GM03348 (cell line): ENCODE measurements at regions not wholly inside any gene's neighbourhood (a gene's known extent, or its start where the extent isn't known, plus 50 kb on each side); places are given as distances from the start of the nearest gene placed in this dataset.

ENCODE experiments used
- DNase-seq: peaks from one replicate; pipeline ENCODE4 v3.0.0; 2012; ENCODE audit warnings: low spot score

GRCh38 chrX:109931677-109932076, 71.2 kb upstream of the TMEM164 start:
- no peak for DNase-seq

GRCh38 chrX:109934434-109934833, 68.5 kb upstream of the TMEM164 start:
- no peak for DNase-seq

GRCh38 chrX:109934935-109935334, 68.0 kb upstream of the TMEM164 start:
- DNase-seq = no peak

- DNase-seq = no peak
These were observed 66.8 kb upstream of the TMEM164 start for GRCh38 chrX:109936114-109936513.

- no peak for DNase-seq
These were observed 66.3 kb upstream of the TMEM164 start for GRCh38 chrX:109936598-109936997.

- DNase-seq = no peak
These were observed 63.4 kb upstream of the TMEM164 start for GRCh38 chrX:109939498-109939897.

GRCh38 chrX:109940411-109940810, 62.5 kb upstream of the TMEM164 start:
- no peak for DNase-seq

- DNase-seq = no peak
These were observed 59.7 kb upstream of the TMEM164 start for GRCh38 chrX:109943092-109943739.

- no peak for DNase-seq
These were observed 59.2 kb upstream of the TMEM164 start for GRCh38 chrX:109943740-109944092.

GRCh38 chrX:109952050-109952449, 50.9 kb upstream of the TMEM164 start:
- DNase-seq = no peak

GRCh38 chrX:109952985-109953905, 49.7 kb upstream of the TMEM164 start:
- no peak for DNase-seq
